ENCODE measurements at regions not wholly inside any gene's neighbourhood (a gene's known extent, or its start where the extent isn't known, plus 50 kb on each side); places are given as distances from the start of the nearest gene placed in this dataset.

- POLR2A ChIA-PET = no interaction called here
- DNase-seq (ENCODE audit: extremely low spot score) = no peak
- CTCF ChIA-PET = no interaction called here
- TF ChIP-seq CTCF (IDR thresholded peaks at IDR 0.05; ENCODE audit: control extremely low read depth, extremely low read depth, low read depth, missing control alignments) = no peak
Measured at GRCh38 chr10:104563051-104563450, 78.0 kb upstream of the SORCS3 start.

GRCh38 chr10:104563548-104563947 lies 77.5 kb upstream of the SORCS3 start:
- TF ChIP-seq CTCF (IDR thresholded peaks at IDR 0.05; ENCODE audit: control extremely low read depth, extremely low read depth, low read depth, missing control alignments) = no peak
- ChIA-PET POLR2A (no interaction called here), CTCF (no interaction called here)
- DNase-seq (ENCODE audit: extremely low spot score) = no peak

- DNase-seq (ENCODE audit: extremely low spot score) = no peak
- CTCF ChIA-PET = no interaction called here
- no peak for TF ChIP-seq CTCF (IDR thresholded peaks at IDR 0.05; ENCODE audit: control extremely low read depth, extremely low read depth, low read depth, missing control alignments)
- POLR2A ChIA-PET = no interaction called here
Measured at GRCh38 chr10:104574427-104574826, 66.7 kb upstream of the SORCS3 start.

- ChIA-PET CTCF (no interaction called here), POLR2A (no interaction called here)
- TF ChIP-seq CTCF (IDR thresholded peaks at IDR 0.05; ENCODE audit: control extremely low read depth, extremely low read depth, low read depth, missing control alignments) = no peak
- DNase-seq (ENCODE audit: extremely low spot score) = no peak
Measured at GRCh38 chr10:104574838-104575237, 66.3 kb upstream of the SORCS3 start.

GRCh38 chr10:104576611-104577010 lies 64.5 kb upstream of the SORCS3 start:
- CTCF ChIA-PET = no interaction called here

GRCh38 chr10:104577163-104577562 lies 63.9 kb upstream of the SORCS3 start:
- DNase-seq (ENCODE audit: extremely low spot score) = no peak

More at GRCh38 chr10:104576611-104577010, 64.5 kb upstream of the SORCS3 start:
- no peak for TF ChIP-seq CTCF (IDR thresholded peaks at IDR 0.05; ENCODE audit: control extremely low read depth, extremely low read depth, low read depth, missing control alignments)
- POLR2A ChIA-PET = no interaction called here
- no peak for DNase-seq (ENCODE audit: extremely low spot score)

More at GRCh38 chr10:104577163-104577562, 63.9 kb upstream of the SORCS3 start:
- TF ChIP-seq CTCF (IDR thresholded peaks at IDR 0.05; ENCODE audit: control extremely low read depth, extremely low read depth, low read depth, missing control alignments) = no peak
- CTCF ChIA-PET = no interaction called here
- POLR2A ChIA-PET = no interaction called here
